Osteoblast (primary cell): ENCODE measurements at regions not wholly inside any gene's neighbourhood (a gene's known extent, or its start where the extent isn't known, plus 50 kb on each side); places are given as distances from the start of the nearest gene placed in this dataset.

Source experiments
- DNase-seq: peaks from one replicate; pipeline ENCODE4 v3.0.0; 2011; ENCODE audit warnings: low spot score, mixed read lengths; ENCODE audit not compliant: insufficient read length; ENCODE audit errors: missing footprints
- H2AFZ ChIP-seq: 2 replicates; pipeline ENCODE4 v1.6.0; 2011; ENCODE audit warnings: mild to moderate bottlenecking, low read length
- H3K27ac ChIP-seq: 2 replicates; pipeline ENCODE4 v1.5.1; 2011; ENCODE audit warnings: mild to moderate bottlenecking, low read depth, low read length, moderate library complexity
- H3K27me3 ChIP-seq: 2 replicates; pipeline ENCODE4 v1.6.0; 2012; ENCODE audit warnings: mild to moderate bottlenecking, control low read depth, inconsistent platforms, low read length, moderate library complexity; ENCODE audit not compliant: insufficient read depth
- H3K36me3 ChIP-seq: 2 replicates; pipeline ENCODE4 v1.5.1; 2011; ENCODE audit warnings: mild to moderate bottlenecking, low read length, control low read depth, moderate library complexity; ENCODE audit not compliant: insufficient read depth
- H3K4me1 ChIP-seq: 2 replicates; pipeline ENCODE4 v1.5.1; 2011; ENCODE audit warnings: mild to moderate bottlenecking, low read length, control low read depth, moderate library complexity; ENCODE audit not compliant: insufficient read depth
- H3K4me2 ChIP-seq: 2 replicates; pipeline ENCODE4 v1.6.0; 2011; ENCODE audit warnings: mild to moderate bottlenecking, low read length; ENCODE audit not compliant: insufficient read depth
- H3K4me3 ChIP-seq: fragments of 200-600 bp; sonication (generic); 3 replicates; pipeline ENCODE4 v1.5.1; 2012; ENCODE audit warnings: mild to moderate bottlenecking, low read length, inconsistent platforms; ENCODE audit not compliant: insufficient read depth
- H3K79me2 ChIP-seq: 2 replicates; pipeline ENCODE4 v1.6.0; 2012; ENCODE audit warnings: mild to moderate bottlenecking, low read length, control low read depth, inconsistent platforms; ENCODE audit not compliant: insufficient read depth
- H3K9me3 ChIP-seq: 2 replicates; pipeline ENCODE4 v1.5.1; 2011; ENCODE audit warnings: low read depth, low read length, control low read depth
- H4K20me1 ChIP-seq: 2 replicates; pipeline ENCODE4 v1.6.0; 2012; ENCODE audit warnings: mild to moderate bottlenecking, low read length, control low read depth; ENCODE audit not compliant: insufficient read depth
- TF ChIP-seq, protein P1 (sequence below): IDR thresholded peaks from 2 replicates; pipeline ENCODE4 v1.5.1; 2011; ENCODE audit warnings: mild to moderate bottlenecking, low read depth, low read length, moderate library complexity; ENCODE audit errors: extremely low read depth

- TF ChIP-seq, protein P1, sequence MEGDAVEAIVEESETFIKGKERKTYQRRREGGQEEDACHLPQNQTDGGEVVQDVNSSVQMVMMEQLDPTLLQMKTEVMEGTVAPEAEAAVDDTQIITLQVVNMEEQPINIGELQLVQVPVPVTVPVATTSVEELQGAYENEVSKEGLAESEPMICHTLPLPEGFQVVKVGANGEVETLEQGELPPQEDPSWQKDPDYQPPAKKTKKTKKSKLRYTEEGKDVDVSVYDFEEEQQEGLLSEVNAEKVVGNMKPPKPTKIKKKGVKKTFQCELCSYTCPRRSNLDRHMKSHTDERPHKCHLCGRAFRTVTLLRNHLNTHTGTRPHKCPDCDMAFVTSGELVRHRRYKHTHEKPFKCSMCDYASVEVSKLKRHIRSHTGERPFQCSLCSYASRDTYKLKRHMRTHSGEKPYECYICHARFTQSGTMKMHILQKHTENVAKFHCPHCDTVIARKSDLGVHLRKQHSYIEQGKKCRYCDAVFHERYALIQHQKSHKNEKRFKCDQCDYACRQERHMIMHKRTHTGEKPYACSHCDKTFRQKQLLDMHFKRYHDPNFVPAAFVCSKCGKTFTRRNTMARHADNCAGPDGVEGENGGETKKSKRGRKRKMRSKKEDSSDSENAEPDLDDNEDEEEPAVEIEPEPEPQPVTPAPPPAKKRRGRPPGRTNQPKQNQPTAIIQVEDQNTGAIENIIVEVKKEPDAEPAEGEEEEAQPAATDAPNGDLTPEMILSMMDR, result no peak
These were observed 965.6 kb upstream of the NRXN1 start for GRCh38 chr2:51997571-51997970.

DNA sequence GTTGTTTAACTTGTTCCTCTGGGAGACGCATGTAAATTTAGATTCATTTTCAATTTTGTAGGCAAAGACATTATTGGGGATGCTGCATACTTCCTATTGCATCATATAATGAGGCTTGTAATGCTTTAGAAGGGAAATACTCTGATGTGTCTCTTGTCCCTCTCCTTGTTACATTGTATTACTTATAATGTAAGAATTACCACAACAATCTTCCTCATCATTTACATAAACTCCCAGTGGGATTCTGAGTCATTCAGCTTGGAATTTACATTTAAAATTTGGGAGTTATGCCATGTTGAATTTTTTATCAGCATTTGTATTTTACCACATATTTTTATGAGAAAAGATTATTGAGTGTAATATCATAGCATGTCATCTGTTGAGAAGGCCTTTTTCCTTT, 963.4 kb upstream of the NRXN1 start:
- peaks cover 21% of the 10 kb centered on the region for H3K4me1 ChIP-seq
- no peak overlapping the region for H3K4me3 ChIP-seq
- peak overlapping the region; percentile 44 for H3K4me2 ChIP-seq
- H2AFZ ChIP-seq, result no peak overlapping the region
- no peaks in the 10 kb centered on the region for H3K79me2 ChIP-seq
- H3K9me3 ChIP-seq, result no peaks in the 10 kb centered on the region
- peak; percentile 75 for DNase-seq
- no peaks in the 10 kb centered on the region for H3K36me3 ChIP-seq
- TF ChIP-seq, protein P1, result no peak
- no peaks in the 10 kb centered on the region for H3K27me3 ChIP-seq
- H3K27ac ChIP-seq, result peak overlapping the region; percentile 47
- no peaks in the 10 kb centered on the region for H4K20me1 ChIP-seq

More at GRCh38 chr2:51997571-51997970, 965.6 kb upstream of the NRXN1 start:
- Histone ChIP-seq H2AFZ (no peak overlapping the region), H3K36me3 (no peaks in the 10 kb centered on the region), H3K9me3 (no peaks in the 10 kb centered on the region), H3K27me3 (no peaks in the 10 kb centered on the region), H3K4me1 (peaks cover 21% of the 10 kb centered on the region), H3K4me3 (no peak overlapping the region), H3K27ac (no peak overlapping the region), H3K4me2 (no peak overlapping the region), H4K20me1 (no peaks in the 10 kb centered on the region), H3K79me2 (no peaks in the 10 kb centered on the region)
- DNase-seq, result no peak

GRCh38 chr2:51994123-51994763, 962.3 kb upstream of the NRXN1 start:
- no peak overlapping the region for H2AFZ ChIP-seq
- no peaks in the 10 kb centered on the region for H3K9me3 ChIP-seq
- H3K4me3 ChIP-seq, result no peak overlapping the region
- H3K79me2 ChIP-seq, result no peaks in the 10 kb centered on the region
- TF ChIP-seq, protein P1, result no peak
- no peak overlapping the region for H3K4me2 ChIP-seq
- no peaks in the 10 kb centered on the region for H3K36me3 ChIP-seq
- peaks cover 21% of the 10 kb centered on the region for H3K4me1 ChIP-seq
- peak overlapping the region; percentile 47 for H3K27ac ChIP-seq
- DNase-seq, result no peak
- no peaks in the 10 kb centered on the region for H4K20me1 ChIP-seq
- no peaks in the 10 kb centered on the region for H3K27me3 ChIP-seq

- Histone ChIP-seq H3K4me1 (peaks cover 13% of the 10 kb centered on the region), H3K27me3 (no peaks in the 10 kb centered on the region), H3K79me2 (no peaks in the 10 kb centered on the region), H3K9me3 (no peaks in the 10 kb centered on the region), H3K36me3 (no peaks in the 10 kb centered on the region), H3K4me3 (no peak overlapping the region), H3K4me2 (no peak overlapping the region), H3K27ac (no peak overlapping the region), H4K20me1 (no peaks in the 10 kb centered on the region), H2AFZ (peak overlapping the region; percentile 56)
- TF ChIP-seq, protein P1, result no peak
- no peak for DNase-seq
These were observed 958.8 kb upstream of the NRXN1 start for GRCh38 chr2:51990684-51991083.
